Endothelial cell of umbilical vein (primary cell): ENCODE measurements at regions not wholly inside any gene's neighbourhood (a gene's known extent, or its start where the extent isn't known, plus 50 kb on each side); places are given as distances from the start of the nearest gene placed in this dataset.
"Not testable (repeated sequence)": the region's sequence is repeated elsewhere in the genome, so short reads cannot be mapped to it uniquely, and the experiment has no call there.

ENCODE experiments used
- BruUV-seq: library from RNA; stranded (reverse); fragments of 400-500 nt; replicated peaks from 2 replicates; lab custom pipeline; 2021; lab: Mats Ljungman, UMichigan
- CTCF ChIA-PET: fragments of 300-600, 350-600 bp; sonication (Branson Sonifier 250); formaldehyde crosslinking; loops from one replicate; lab custom pipeline; 2021; ENCODE audit warnings: antibody characterized with exemption, inconsistent platforms; lab: Charles Lee
- POLR2A ChIA-PET: fragments of 300-600, 350-600 bp; sonication (Branson Sonifier 250); formaldehyde crosslinking; loops from one replicate; lab custom pipeline; 2021; ENCODE audit warnings: antibody characterized with exemption, inconsistent platforms; lab: Charles Lee
- DNase-seq: peaks from one replicate; pipeline ENCODE4 v3.0.0-alpha.2; 2011; ENCODE audit warnings: low read depth, low spot score
- FAIRE-seq: peaks from 2 replicates; lab custom pipeline; 2011; peaks lifted over from hg19 to GRCh38; lab: Jason Lieb, UNC
- H2AFZ ChIP-seq: 2 replicates; pipeline ENCODE4 v1.6.0; 2012; ENCODE audit warnings: low read depth, low read length, control low read depth, inconsistent platforms
- H3K27ac ChIP-seq: 2 replicates; pipeline ENCODE4 v1.5.1; 2011; ENCODE audit warnings: low read depth, mild to moderate bottlenecking, control low read depth, low read length, moderate library complexity; ENCODE audit not compliant: insufficient read depth
- H3K27me3 ChIP-seq, 2 experiments: 2 replicates each; pipeline versions ENCODE4 v1.6.0 to v1.6.1; 2011; ENCODE audit warnings: low read length in 2 of 2, mixed read lengths in 1 of 2; ENCODE audit not compliant: control insufficient read depth in 2 of 2, insufficient read depth in 2 of 2
- H3K36me3 ChIP-seq, 2 experiments: 2 replicates in 1 of 2; 3 replicates in 1 of 2; pipeline ENCODE4 v1.5.1; 2011; ENCODE audit warnings: low read length in 2 of 2, mild to moderate bottlenecking in 1 of 2, moderate library complexity in 1 of 2; ENCODE audit not compliant: control insufficient read depth in 2 of 2, insufficient read depth in 2 of 2; ENCODE audit errors: extremely low read depth in 1 of 2
- H3K4me1 ChIP-seq: 3 replicates; pipeline ENCODE4 v1.5.1; 2011; ENCODE audit warnings: mild to moderate bottlenecking, low read length; ENCODE audit not compliant: control insufficient read depth, insufficient read depth; ENCODE audit errors: extremely low read depth
- H3K4me2 ChIP-seq: 2 replicates; pipeline ENCODE4 v1.6.1; 2011; ENCODE audit warnings: low read length, control low read depth, mixed read lengths; ENCODE audit not compliant: insufficient read depth
- H3K4me3 ChIP-seq, 3 experiments: fragments of 200-600 bp in 1 of 3; sonication (generic), shearing (Covaris generic) in 1 of 3; replicated peaks in 1 of 3; 2 replicates each; pipeline ENCODE4 v1.5.1; 2011 to 2016; ENCODE audit warnings: control low read depth in 3 of 3, low read length in 3 of 3, mild to moderate bottlenecking in 2 of 3, inconsistent platforms in 1 of 3, low read depth in 1 of 3, moderate library complexity in 1 of 3; ENCODE audit not compliant: insufficient read depth in 1 of 3
- H3K79me2 ChIP-seq: 2 replicates; pipeline ENCODE4 v1.6.0; 2012; ENCODE audit warnings: low read length, inconsistent platforms; ENCODE audit not compliant: control insufficient read depth, insufficient read depth
- H3K9ac ChIP-seq: replicated peaks from 2 replicates; pipeline ENCODE3; 2011; ENCODE audit warnings: low read length, control low read depth; ENCODE audit not compliant: insufficient read depth; ENCODE audit errors: extremely low read depth
- H3K9me1 ChIP-seq: replicated peaks from 3 replicates; pipeline ENCODE4 v1.6.0; 2011; ENCODE audit warnings: mild to moderate bottlenecking, low read length; ENCODE audit not compliant: control insufficient read depth, insufficient read depth; ENCODE audit errors: extremely low read depth
- H3K9me3 ChIP-seq: replicated peaks from 2 replicates; pipeline ENCODE4 v1.5.1; 2012; ENCODE audit warnings: low read length, inconsistent platforms; ENCODE audit not compliant: control insufficient read depth, insufficient read depth
- H4K20me1 ChIP-seq: replicated peaks from 2 replicates; pipeline ENCODE3; 2011; ENCODE audit warnings: mild to moderate bottlenecking, low read length; ENCODE audit not compliant: control insufficient read depth, insufficient read depth; ENCODE audit errors: extremely low read depth
- EZH2 ChIP-seq: IDR thresholded peaks from 2 replicates; pipeline ENCODE4 v1.6.1; 2012; ENCODE audit warnings: borderline replicate concordance, low read depth, mild to moderate bottlenecking, moderate library complexity, low read length, inconsistent platforms; ENCODE audit not compliant: severe bottlenecking
- FOS ChIP-seq: IDR thresholded peaks from 2 replicates; pipeline ENCODE4 v1.6.1; 2011; ENCODE audit warnings: mild to moderate bottlenecking, low read length, moderate library complexity, borderline replicate concordance; ENCODE audit not compliant: insufficient read depth
- GATA2 ChIP-seq: IDR thresholded peaks from 2 replicates; pipeline ENCODE4 v1.7.0; 2011; ENCODE audit warnings: low read depth, mild to moderate bottlenecking, moderate library complexity, mixed read lengths, low read length; ENCODE audit not compliant: insufficient read length, insufficient read depth
- JUN ChIP-seq: IDR thresholded peaks from 2 replicates; pipeline ENCODE4 v1.6.1; 2011; ENCODE audit warnings: borderline replicate concordance, low read depth; ENCODE audit not compliant: insufficient read length, insufficient read depth
- MYC ChIP-seq: IDR thresholded peaks from one replicate; pipeline ENCODE4 v1.6.1; 2011; ENCODE audit warnings: mild to moderate bottlenecking, low read depth, low read length
- POLR2A ChIP-seq: IDR thresholded peaks from 2 replicates; pipeline ENCODE4 v1.6.1; 2012; ENCODE audit warnings: low read depth, mild to moderate bottlenecking, control low read depth, low read length
- POLR2AphosphoS5 ChIP-seq: IDR thresholded peaks from 2 replicates; pipeline ENCODE4 v1.6.1; 2012; ENCODE audit warnings: low read depth, mild to moderate bottlenecking, control low read depth, low read length, moderate library complexity; ENCODE audit not compliant: insufficient read depth
- dilution Hi-C: fragments of 300-500 bp; cut with MboI; formaldehyde crosslinking; loops from one replicate; pipeline ENCODE4 v1.15.0; 2019; ENCODE audit warnings: low sequenced_read_pairs; ENCODE audit not compliant: extremely low pct_ligation_motif_present
- intact Hi-C: fragments of 100-400 bp; cut with micrococcal nuclease; formaldehyde crosslinking; loops from one replicate; pipeline ENCODE4 v1.10.0; 2022
- TF ChIP-seq, protein P1 (sequence below), 2 donors: IDR thresholded peaks; 1 replicate in 1 of 2; 2 replicates in 1 of 2; pipeline ENCODE4 v1.5.1; 2011; ENCODE audit warnings: low read length in 2 of 2, mild to moderate bottlenecking in 2 of 2, moderate library complexity in 2 of 2, control low read depth in 1 of 2, inconsistent platforms in 1 of 2, low read depth in 1 of 2; ENCODE audit not compliant: insufficient read depth in 1 of 2; ENCODE audit errors: extremely low read depth in 1 of 2
- TF ChIP-seq, protein P2 (sequence below): IDR thresholded peaks from 2 replicates; pipeline ENCODE4 v1.6.1; 2011; ENCODE audit not compliant: insufficient read depth, insufficient read length

DNA sequence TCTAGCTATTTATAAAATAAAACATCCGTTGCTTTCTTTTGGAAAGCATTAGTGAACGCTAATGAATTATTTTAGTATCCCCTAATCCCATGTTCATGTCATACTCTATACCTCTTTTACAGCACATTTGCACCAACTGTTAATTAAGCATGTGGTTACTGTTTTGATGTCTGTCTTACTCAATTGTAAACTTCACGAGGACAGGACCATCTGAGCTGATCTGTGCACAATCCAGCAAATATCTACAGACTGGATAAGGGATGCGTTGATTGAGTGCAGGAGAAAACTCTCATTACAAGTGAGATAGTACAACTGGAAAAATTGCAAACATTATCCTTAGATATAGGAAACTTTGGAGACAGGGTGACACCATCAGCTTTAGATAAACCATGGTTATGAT, 201.1 kb downstream of the PCDH20 start:
- no peaks in the 10 kb centered on the region for H3K36me3 ChIP-seq
- H3K79me2 ChIP-seq = no peaks in the 10 kb centered on the region
- no peak overlapping the region for H3K4me3 ChIP-seq
- FAIRE-seq (no peak), DNase-seq (no peak)
- H3K4me1 ChIP-seq = no peaks in the 10 kb centered on the region
- no peaks in the 10 kb centered on the region for H3K27me3 ChIP-seq
- no peak overlapping the region for H3K4me2 ChIP-seq
- POLR2A ChIA-PET = no interaction called here
- no peaks in the 10 kb centered on the region for H3K9me3 ChIP-seq
- intact Hi-C loops = no loop called here
- H3K9ac ChIP-seq = no peak overlapping the region
- TF ChIP-seq POLR2AphosphoS5 = no peak
- TF ChIP-seq EZH2 = no peak
- no peak for TF ChIP-seq POLR2A
- no peak for TF ChIP-seq JUN
- no peak for TF ChIP-seq MYC
- TF ChIP-seq, protein P1, sequence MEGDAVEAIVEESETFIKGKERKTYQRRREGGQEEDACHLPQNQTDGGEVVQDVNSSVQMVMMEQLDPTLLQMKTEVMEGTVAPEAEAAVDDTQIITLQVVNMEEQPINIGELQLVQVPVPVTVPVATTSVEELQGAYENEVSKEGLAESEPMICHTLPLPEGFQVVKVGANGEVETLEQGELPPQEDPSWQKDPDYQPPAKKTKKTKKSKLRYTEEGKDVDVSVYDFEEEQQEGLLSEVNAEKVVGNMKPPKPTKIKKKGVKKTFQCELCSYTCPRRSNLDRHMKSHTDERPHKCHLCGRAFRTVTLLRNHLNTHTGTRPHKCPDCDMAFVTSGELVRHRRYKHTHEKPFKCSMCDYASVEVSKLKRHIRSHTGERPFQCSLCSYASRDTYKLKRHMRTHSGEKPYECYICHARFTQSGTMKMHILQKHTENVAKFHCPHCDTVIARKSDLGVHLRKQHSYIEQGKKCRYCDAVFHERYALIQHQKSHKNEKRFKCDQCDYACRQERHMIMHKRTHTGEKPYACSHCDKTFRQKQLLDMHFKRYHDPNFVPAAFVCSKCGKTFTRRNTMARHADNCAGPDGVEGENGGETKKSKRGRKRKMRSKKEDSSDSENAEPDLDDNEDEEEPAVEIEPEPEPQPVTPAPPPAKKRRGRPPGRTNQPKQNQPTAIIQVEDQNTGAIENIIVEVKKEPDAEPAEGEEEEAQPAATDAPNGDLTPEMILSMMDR (IDR thresholded peaks at IDR 0.05; ENCODE audit: extremely low read depth in 1 of 2, insufficient read depth in 1 of 2, low read depth in 1 of 2, low read length in 2 of 2) = no peak
- TF ChIP-seq FOS = no peak
- TF ChIP-seq GATA2 = no peak
- TF ChIP-seq, protein P2, sequence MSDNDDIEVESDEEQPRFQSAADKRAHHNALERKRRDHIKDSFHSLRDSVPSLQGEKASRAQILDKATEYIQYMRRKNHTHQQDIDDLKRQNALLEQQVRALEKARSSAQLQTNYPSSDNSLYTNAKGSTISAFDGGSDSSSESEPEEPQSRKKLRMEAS = no peak
- H2AFZ ChIP-seq = no peak overlapping the region
- BruUV-seq = no TSS peak
- no peak overlapping the region for H3K27ac ChIP-seq
- no peaks in the 10 kb centered on the region for H3K9me1 ChIP-seq
- dilution Hi-C loops = no loop called here
- H4K20me1 ChIP-seq = no peaks in the 10 kb centered on the region
- CTCF ChIA-PET = interaction anchor here (0.6 kb wide), 1 partner anchor 51 kb away, joined by 3 read pairs; no protein-coding TSS in a partner anchor

DNA sequence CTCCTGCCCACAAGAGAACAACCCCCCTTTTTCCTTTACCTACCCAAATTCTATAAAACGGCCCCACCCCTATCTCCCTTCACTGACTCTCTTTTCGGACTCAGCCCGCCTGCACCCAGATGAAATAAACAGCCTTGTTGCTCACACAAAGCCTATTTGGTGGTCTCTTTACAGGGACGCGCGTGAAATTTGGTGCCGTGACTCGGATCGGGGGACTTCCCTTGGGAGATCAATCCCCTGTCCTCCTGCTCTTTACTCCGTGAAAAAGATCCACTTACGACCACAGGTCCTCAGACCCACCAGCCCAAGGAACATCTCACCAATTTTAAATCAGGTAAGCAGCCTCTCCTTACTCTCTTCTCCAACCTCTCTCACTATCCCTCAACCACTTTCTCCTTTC, 209.8 kb downstream of the PCDH20 start:
- dilution Hi-C loops, FAIRE-seq: not testable (repeated sequence)

More for the DNA sequence above, 209.8 kb downstream of the PCDH20 start:
- H3K4me2 ChIP-seq, H3K27ac ChIP-seq, H3K9me1 ChIP-seq, H3K9ac ChIP-seq, H3K36me3 ChIP-seq, H3K4me1 ChIP-seq, H3K9me3 ChIP-seq, H3K4me3 ChIP-seq, H3K27me3 ChIP-seq, H3K79me2 ChIP-seq, POLR2A ChIA-PET, H4K20me1 ChIP-seq, DNase-seq, BruUV-seq, H2AFZ ChIP-seq, CTCF ChIA-PET, intact Hi-C loops: not testable (repeated sequence)
